HG02885 (cell line): ENCODE measurements at regions not wholly inside any gene's neighbourhood (a gene's known extent, or its start where the extent isn't known, plus 50 kb on each side); places are given as distances from the start of the nearest gene placed in this dataset.
"Not testable (repeated sequence)": the region's sequence is repeated elsewhere in the genome, so short reads cannot be mapped to it uniquely, and the experiment has no call there.

Experiments
- ATAC-seq: cut with Tn5 transposase; IDR thresholded peaks from one replicate; pipeline ENCODE4 v1.9.1; 2021; ENCODE audit warnings: mild to moderate bottlenecking; ENCODE audit not compliant: unreplicated experiment, poor library complexity

GRCh38 chr16:85445064-85445778 lies 167.9 kb upstream of the GSE1 start:
- ATAC-seq: no peak

GRCh38 chr16:85445779-85446222 lies 167.3 kb upstream of the GSE1 start:
- no peak for ATAC-seq

GRCh38 chr16:85446951-85447692 lies 166.0 kb upstream of the GSE1 start:
- no peak for ATAC-seq

- no peak for ATAC-seq
Measured at GRCh38 chr16:85447693-85448313, 165.3 kb upstream of the GSE1 start.

GRCh38 chr16:85448557-85449190 lies 164.4 kb upstream of the GSE1 start:
- ATAC-seq: no peak

GRCh38 chr16:85449191-85449884 lies 163.8 kb upstream of the GSE1 start:
- ATAC-seq: no peak

- ATAC-seq: no peak
Measured at GRCh38 chr16:85449885-85450245, 163.3 kb upstream of the GSE1 start.

- not testable (repeated sequence) for ATAC-seq
Measured at GRCh38 chr16:85451142-85451541, 162.0 kb upstream of the GSE1 start.

GRCh38 chr16:85451641-85452363 lies 161.3 kb upstream of the GSE1 start:
- no peak for ATAC-seq

GRCh38 chr16:85452364-85453193 lies 160.5 kb upstream of the GSE1 start:
- no peak for ATAC-seq

- no peak for ATAC-seq
Measured at GRCh38 chr16:85453194-85453678, 159.9 kb upstream of the GSE1 start.

- no peak for ATAC-seq
Measured at GRCh38 chr16:85453703-85454102, 159.4 kb upstream of the GSE1 start.

GRCh38 chr16:85454171-85454872 lies 158.8 kb upstream of the GSE1 start:
- ATAC-seq: no peak

GRCh38 chr16:85455534-85455933 lies 157.6 kb upstream of the GSE1 start:
- no peak for ATAC-seq

- ATAC-seq: no peak
Measured at GRCh38 chr16:85457366-85457765, 155.8 kb upstream of the GSE1 start.

- ATAC-seq: no peak
Measured at GRCh38 chr16:85458968-85459367, 154.2 kb upstream of the GSE1 start.

GRCh38 chr16:85459529-85460251 lies 153.4 kb upstream of the GSE1 start:
- no peak for ATAC-seq
